ENCODE measurements at regions not wholly inside any gene's neighbourhood (a gene's known extent, or its start where the extent isn't known, plus 50 kb on each side); places are given as distances from the start of the nearest gene placed in this dataset.

GRCh38 chr14:34174973-34175372 lies 224.1 kb upstream of the EGLN3 start:
- no peak for TF ChIP-seq EP300 (IDR thresholded peaks at IDR 0.05; ENCODE audit: borderline replicate concordance)
- TF ChIP-seq RAD21 (IDR thresholded peaks at IDR 0.05; ENCODE audit: low read depth): no peak
- TF ChIP-seq MAX (IDR thresholded peaks at IDR 0.05): no peak
